ENCODE measurements at regions not wholly inside any gene's neighbourhood (a gene's known extent, or its start where the extent isn't known, plus 50 kb on each side); places are given as distances from the start of the nearest gene placed in this dataset.

DNA sequence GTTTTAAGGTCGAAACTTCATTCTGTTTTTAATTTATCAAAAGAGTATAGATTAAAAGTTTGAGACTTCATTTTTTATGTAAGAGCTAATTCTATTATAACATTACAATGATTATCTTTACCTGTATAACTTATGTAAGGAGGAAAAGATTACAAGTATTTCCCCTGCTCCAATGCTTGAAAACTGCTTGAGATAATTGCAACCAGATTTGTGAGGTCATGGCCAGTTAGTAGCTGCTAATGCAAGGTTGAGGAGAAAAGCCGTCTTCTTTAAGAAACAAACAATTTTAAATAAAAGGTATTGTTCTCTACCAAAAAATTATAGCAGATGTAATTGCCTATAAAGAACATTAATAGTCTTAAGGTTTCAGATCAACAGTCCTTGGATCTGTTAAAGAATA, 208.3 kb upstream of the UBE2E2 start:
- TF ChIP-seq, protein P1, sequence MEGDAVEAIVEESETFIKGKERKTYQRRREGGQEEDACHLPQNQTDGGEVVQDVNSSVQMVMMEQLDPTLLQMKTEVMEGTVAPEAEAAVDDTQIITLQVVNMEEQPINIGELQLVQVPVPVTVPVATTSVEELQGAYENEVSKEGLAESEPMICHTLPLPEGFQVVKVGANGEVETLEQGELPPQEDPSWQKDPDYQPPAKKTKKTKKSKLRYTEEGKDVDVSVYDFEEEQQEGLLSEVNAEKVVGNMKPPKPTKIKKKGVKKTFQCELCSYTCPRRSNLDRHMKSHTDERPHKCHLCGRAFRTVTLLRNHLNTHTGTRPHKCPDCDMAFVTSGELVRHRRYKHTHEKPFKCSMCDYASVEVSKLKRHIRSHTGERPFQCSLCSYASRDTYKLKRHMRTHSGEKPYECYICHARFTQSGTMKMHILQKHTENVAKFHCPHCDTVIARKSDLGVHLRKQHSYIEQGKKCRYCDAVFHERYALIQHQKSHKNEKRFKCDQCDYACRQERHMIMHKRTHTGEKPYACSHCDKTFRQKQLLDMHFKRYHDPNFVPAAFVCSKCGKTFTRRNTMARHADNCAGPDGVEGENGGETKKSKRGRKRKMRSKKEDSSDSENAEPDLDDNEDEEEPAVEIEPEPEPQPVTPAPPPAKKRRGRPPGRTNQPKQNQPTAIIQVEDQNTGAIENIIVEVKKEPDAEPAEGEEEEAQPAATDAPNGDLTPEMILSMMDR (IDR thresholded peaks at IDR 0.05; ENCODE audit: low read length) = no peak
- no peak for TF ChIP-seq EZH2 (IDR thresholded peaks at IDR 0.05; ENCODE audit: borderline replicate concordance, low read length)
